ENCODE measurements at regions not wholly inside any gene's neighbourhood (a gene's known extent, or its start where the extent isn't known, plus 50 kb on each side); places are given as distances from the start of the nearest gene placed in this dataset.

GRCh38 chr18:76759056-76759455, 63.3 kb upstream of the ZNF236 start:
- Mint-ChIP-seq H3K36me3 (ENCODE audit: unreplicated experiment) (no peaks in the 10 kb centered on the region), H3K27ac (ENCODE audit: unreplicated experiment) (no peak overlapping the region), H3K4me3 (ENCODE audit: unreplicated experiment) (no peak overlapping the region), H3K27me3 (ENCODE audit: unreplicated experiment) (peaks cover 15% of the 10 kb centered on the region), H3K4me1 (ENCODE audit: unreplicated experiment) (no peaks in the 10 kb centered on the region), H3K9me3 (ENCODE audit: unreplicated experiment) (no peaks in the 10 kb centered on the region)
- peak; percentile 82 for DNase-seq (ENCODE audit: extremely low spot score, unreplicated experiment)
- no peak for TF ChIP-seq CTCF (IDR thresholded peaks at IDR 0.05)

GRCh38 chr18:76757925-76758324, 64.4 kb upstream of the ZNF236 start:
- no peak for DNase-seq (ENCODE audit: extremely low spot score, unreplicated experiment)
- no peak for TF ChIP-seq CTCF (IDR thresholded peaks at IDR 0.05)
- Mint-ChIP-seq H3K27me3 (ENCODE audit: unreplicated experiment) (peaks cover 10% of the 10 kb centered on the region), H3K4me3 (ENCODE audit: unreplicated experiment) (no peak overlapping the region), H3K27ac (ENCODE audit: unreplicated experiment) (no peak overlapping the region), H3K4me1 (ENCODE audit: unreplicated experiment) (no peaks in the 10 kb centered on the region), H3K36me3 (ENCODE audit: unreplicated experiment) (no peaks in the 10 kb centered on the region), H3K9me3 (ENCODE audit: unreplicated experiment) (no peaks in the 10 kb centered on the region)

DNA sequence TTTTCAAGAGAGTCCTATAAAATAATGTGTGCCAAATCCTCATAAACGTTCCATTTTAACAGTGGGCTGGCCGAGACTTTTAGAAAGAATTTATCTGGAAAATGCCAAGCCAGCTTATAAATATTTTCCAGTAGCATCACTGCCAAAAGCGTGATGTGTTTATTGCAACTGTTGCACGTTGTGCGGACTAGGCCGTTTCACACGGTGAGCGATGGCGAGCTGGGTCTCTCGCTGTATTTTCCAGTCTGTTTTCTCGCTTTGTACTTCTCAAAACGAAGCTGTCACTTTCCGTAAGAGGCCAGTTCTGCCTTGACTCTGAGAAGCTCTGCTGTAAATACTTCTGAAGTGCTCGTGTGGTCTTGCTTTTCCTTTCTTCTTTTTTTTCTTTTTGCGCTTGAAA, 65.0 kb upstream of the ZNF236 start:
- H3K36me3 Mint-ChIP-seq (ENCODE audit: unreplicated experiment) = no peaks in the 10 kb centered on the region
- peaks cover under 1% of the 10 kb centered on the region for H3K9me3 Mint-ChIP-seq (ENCODE audit: unreplicated experiment)
- peaks cover 7% of the 10 kb centered on the region for H3K27me3 Mint-ChIP-seq (ENCODE audit: unreplicated experiment)
- H3K4me3 Mint-ChIP-seq (ENCODE audit: unreplicated experiment) = no peak overlapping the region
- no peaks in the 10 kb centered on the region for H3K4me1 Mint-ChIP-seq (ENCODE audit: unreplicated experiment)
- no peak overlapping the region for H3K27ac Mint-ChIP-seq (ENCODE audit: unreplicated experiment)
- no peak for DNase-seq (ENCODE audit: extremely low spot score, unreplicated experiment)
- TF ChIP-seq CTCF (IDR thresholded peaks at IDR 0.05) = no peak

- H3K27me3 Mint-ChIP-seq (ENCODE audit: unreplicated experiment) = peaks cover 3% of the 10 kb centered on the region
- peaks cover 3% of the 10 kb centered on the region for H3K9me3 Mint-ChIP-seq (ENCODE audit: unreplicated experiment)
- no peaks in the 10 kb centered on the region for H3K4me1 Mint-ChIP-seq (ENCODE audit: unreplicated experiment)
- H3K4me3 Mint-ChIP-seq (ENCODE audit: unreplicated experiment) = no peak overlapping the region
- TF ChIP-seq CTCF (IDR thresholded peaks at IDR 0.05) = no peak
- no peak overlapping the region for H3K27ac Mint-ChIP-seq (ENCODE audit: unreplicated experiment)
- DNase-seq (ENCODE audit: extremely low spot score, unreplicated experiment) = no peak
- no peaks in the 10 kb centered on the region for H3K36me3 Mint-ChIP-seq (ENCODE audit: unreplicated experiment)
Observed at GRCh38 chr18:76756531-76757253, 65.7 kb upstream of the ZNF236 start.

GRCh38 chr18:76754351-76754750, 68.0 kb upstream of the ZNF236 start:
- Mint-ChIP-seq H3K36me3 (ENCODE audit: unreplicated experiment) (no peaks in the 10 kb centered on the region), H3K4me1 (ENCODE audit: unreplicated experiment) (no peaks in the 10 kb centered on the region), H3K4me3 (ENCODE audit: unreplicated experiment) (no peak overlapping the region), H3K27me3 (ENCODE audit: unreplicated experiment) (no peaks in the 10 kb centered on the region), H3K9me3 (ENCODE audit: unreplicated experiment) (peaks cover 7% of the 10 kb centered on the region), H3K27ac (ENCODE audit: unreplicated experiment) (no peak overlapping the region)
- no peak for TF ChIP-seq CTCF (IDR thresholded peaks at IDR 0.05)
- DNase-seq (ENCODE audit: extremely low spot score, unreplicated experiment) = no peak

All from osteocyte (in vitro differentiated cells).